H1 (cell line): ENCODE measurements at regions not wholly inside any gene's neighbourhood (a gene's known extent, or its start where the extent isn't known, plus 50 kb on each side); places are given as distances from the start of the nearest gene placed in this dataset.

Experiments
- CTCF ChIA-PET: fragments of 300-600 bp; sonication (Branson Sonifier 250); formaldehyde crosslinking; loops from one replicate; lab custom pipeline; 2021; ENCODE audit not compliant: partially characterized antibody; lab: Charles Lee
- POLR2A ChIA-PET: fragments of 300-600 bp; sonication (Branson Sonifier 250); formaldehyde crosslinking; loops from one replicate; lab custom pipeline; 2021; ENCODE audit warnings: inconsistent platforms; ENCODE audit not compliant: partially characterized antibody; lab: Charles Lee
- DNase-seq, 2 experiments: peaks; one replicate each; pipeline versions ENCODE4 v3.0.0 to v3.0.0-alpha.2; 2010 to 2022; ENCODE audit warnings: low spot score in 2 of 2, low read depth in 1 of 2, mixed read lengths in 1 of 2
- FAIRE-seq: peaks from 2 replicates; lab custom pipeline; 2011; peaks lifted over from hg19 to GRCh38; lab: Jason Lieb, UNC
- H2AFZ ChIP-seq: 2 replicates; pipeline ENCODE4 v1.8.1; 2012; ENCODE audit warnings: low read length, inconsistent platforms
- H2AK5ac ChIP-seq: 2 replicates; pipeline ENCODE4 v1.6.1; 2013; ENCODE audit warnings: low read depth, low read length
- H2BK120ac ChIP-seq: replicated peaks from 2 replicates; pipeline ENCODE3; 2013; ENCODE audit warnings: low read depth, low read length, inconsistent platforms
- H2BK12ac ChIP-seq: 2 replicates; pipeline ENCODE4 v1.6.1; 2013; ENCODE audit warnings: low read depth, low read length
- H2BK15ac ChIP-seq: 2 replicates; pipeline ENCODE4 v1.6.1; 2013; ENCODE audit warnings: low read length
- H2BK20ac ChIP-seq: 2 replicates; pipeline ENCODE4 v1.6.1; 2013; ENCODE audit warnings: low read length
- H2BK5ac ChIP-seq: 2 replicates; pipeline ENCODE4 v1.6.1; 2013; ENCODE audit warnings: low read depth, low read length
- H3K14ac ChIP-seq: 2 replicates; pipeline ENCODE4 v1.6.1; 2013; ENCODE audit warnings: inconsistent platforms; ENCODE audit not compliant: insufficient read length
- H3K18ac ChIP-seq: 2 replicates; pipeline ENCODE4 v1.6.1; 2013; ENCODE audit warnings: low read length; ENCODE audit errors: extremely low read depth
- H3K23ac ChIP-seq: 2 replicates; pipeline ENCODE4 v1.6.1; 2013; ENCODE audit warnings: inconsistent platforms; ENCODE audit not compliant: insufficient read length
- H3K23me2 ChIP-seq: 2 replicates; pipeline ENCODE4 v1.6.1; 2013; ENCODE audit warnings: low read depth, low read length
- H3K27ac ChIP-seq: 2 replicates; pipeline ENCODE4 v1.6.1; 2011; ENCODE audit warnings: low read depth, low read length, inconsistent platforms
- H3K27me3 ChIP-seq, 4 experiments: replicated peaks in 1 of 4; 1 replicate in 1 of 4; 2 replicates in 3 of 4; pipeline versions ENCODE4 v1.6.1 to v1.8.1; 2011 to 2013; ENCODE audit warnings: low read length in 3 of 4, mild to moderate bottlenecking in 3 of 4, inconsistent platforms in 2 of 4, mixed read lengths in 2 of 4, moderate library complexity in 1 of 4; ENCODE audit not compliant: control insufficient read depth in 3 of 4, insufficient read depth in 3 of 4; ENCODE audit errors: extremely low read depth in 1 of 4
- H3K36me3 ChIP-seq, 4 experiments: 2 replicates each; pipeline versions ENCODE4 v1.6.1 to v1.8.1; 2011 to 2013; ENCODE audit warnings: mild to moderate bottlenecking in 4 of 4, low read length in 3 of 4, moderate library complexity in 2 of 4, control low read depth in 1 of 4, inconsistent platforms in 1 of 4; ENCODE audit not compliant: insufficient read depth in 4 of 4, control insufficient read depth in 2 of 4
- H3K4ac ChIP-seq: replicated peaks from 2 replicates; pipeline ENCODE3; 2013; ENCODE audit warnings: low read length, low read depth, mixed read lengths, inconsistent platforms; ENCODE audit not compliant: insufficient read length
- H3K4me1 ChIP-seq, 4 experiments: replicated peaks in 1 of 4; 1 replicate in 1 of 4; 2 replicates in 3 of 4; pipeline versions ENCODE4 v1.6.1 to v1.8.1; 2011 to 2013; ENCODE audit warnings: low read length in 3 of 4, inconsistent platforms in 2 of 4, mixed read lengths in 1 of 4; ENCODE audit not compliant: insufficient read depth in 4 of 4, control insufficient read depth in 3 of 4
- H3K4me2 ChIP-seq, 2 experiments: 2 replicates each; pipeline versions ENCODE4 v1.6.1 to v1.8.1; 2011 to 2013; ENCODE audit warnings: low read depth in 2 of 2, low read length in 2 of 2, control low read depth in 1 of 2, inconsistent platforms in 1 of 2, mild to moderate bottlenecking in 1 of 2; ENCODE audit not compliant: insufficient read depth in 1 of 2
- H3K4me3 ChIP-seq, 4 experiments: fragments of 200-600, 300-600 bp in 1 of 4; sonication (generic), shearing (Covaris generic), sonication (Bioruptor Twin) in 1 of 4; 2 replicates each; pipeline versions ENCODE4 v1.5.1 to v1.8.1; 2011 to 2016; ENCODE audit warnings: low read length in 4 of 4, low read depth in 3 of 4, control low read depth in 2 of 4, inconsistent platforms in 2 of 4, mild to moderate bottlenecking in 2 of 4, mixed read lengths in 1 of 4, moderate library complexity in 1 of 4; ENCODE audit not compliant: insufficient read depth in 2 of 4; ENCODE audit errors: extremely low read depth in 1 of 4
- H3K56ac ChIP-seq: replicated peaks from 2 replicates; pipeline ENCODE3; 2013; ENCODE audit warnings: low read depth, mild to moderate bottlenecking, mixed read lengths, low read length, inconsistent platforms; ENCODE audit not compliant: insufficient read length
- H3K79me1 ChIP-seq: 2 replicates; pipeline ENCODE4 v1.6.1; 2013; ENCODE audit warnings: low read depth, low read length, control low read depth
- H3K79me2 ChIP-seq, 2 experiments: 2 replicates each; pipeline versions ENCODE4 v1.6.1 to v1.8.1; 2012 to 2013; ENCODE audit warnings: low read length in 2 of 2, mild to moderate bottlenecking in 2 of 2, inconsistent platforms in 1 of 2; ENCODE audit not compliant: insufficient read depth in 2 of 2, control insufficient read depth in 1 of 2
- H3K9ac ChIP-seq, 4 experiments: replicated peaks in 1 of 4; 1 replicate in 1 of 4; 2 replicates in 3 of 4; pipeline versions ENCODE4 v1.6.1 to v1.8.1; 2011 to 2013; ENCODE audit warnings: low read depth in 3 of 4, low read length in 3 of 4, control low read depth in 2 of 4, mild to moderate bottlenecking in 2 of 4, moderate library complexity in 2 of 4, inconsistent platforms in 1 of 4; ENCODE audit errors: extremely low read depth in 1 of 4
- H3K9me3 ChIP-seq, 2 experiments: 2 replicates each; pipeline versions ENCODE4 v1.6.1 to v1.8.1; 2012 to 2013; ENCODE audit warnings: mild to moderate bottlenecking in 2 of 2, moderate library complexity in 2 of 2, control low read depth in 1 of 2, inconsistent platforms in 1 of 2, low read depth in 1 of 2, low read length in 1 of 2, mixed read lengths in 1 of 2; ENCODE audit not compliant: insufficient read depth in 2 of 2
- H4K20me1 ChIP-seq, 2 experiments: replicated peaks in 1 of 2; 2 replicates each; pipeline versions ENCODE3 to v1.8.1; 2011 to 2013; ENCODE audit warnings: inconsistent platforms in 2 of 2, low read length in 2 of 2, mild to moderate bottlenecking in 1 of 2; ENCODE audit not compliant: insufficient read depth in 2 of 2, control insufficient read depth in 1 of 2
- H4K5ac ChIP-seq: 2 replicates; pipeline ENCODE4 v1.6.1; 2013; ENCODE audit warnings: low read length, low read depth, mixed read lengths, inconsistent platforms; ENCODE audit not compliant: insufficient read length
- H4K8ac ChIP-seq: 2 replicates; pipeline ENCODE4 v1.8.0; 2013; ENCODE audit warnings: mild to moderate bottlenecking, moderate library complexity, low read length, inconsistent platforms; ENCODE audit not compliant: insufficient read depth; ENCODE audit errors: extremely low read depth
- H4K91ac ChIP-seq: replicated peaks from 2 replicates; pipeline ENCODE3; 2013; ENCODE audit warnings: low read length, mixed read lengths, inconsistent platforms; ENCODE audit not compliant: insufficient read length
- PHF8 ChIP-seq: fragments of 200-600 bp; sonication (generic); conservative IDR thresholded peaks from 2 replicates; pipeline ENCODE4 v1.7.1; 2012; ENCODE audit warnings: low read depth, mild to moderate bottlenecking, inconsistent platforms, low read length, moderate library complexity
- WGBS, 2 experiments: shearing (Covaris generic) in 1 of 2; methylation state at CpG; one replicate each; pipeline versions ENCODE4 v1.1.6 to v1.1.7; 2013 to 2015; ENCODE audit warnings: low lambda C conversion rate in 2 of 2, mixed read lengths in 2 of 2, inconsistent platforms in 1 of 2, low coverage in 1 of 2, missing lambda C conversion rate in 1 of 2; ENCODE audit not compliant: insufficient replicate concordance in 2 of 2, insufficient coverage in 1 of 2, insufficient read length in 1 of 2; ENCODE audit errors: extremely low coverage in 1 of 2, missing lambda C conversion rate in 1 of 2; 5-methylcytosine and 5-hydroxymethylcytosine counted together

DNA sequence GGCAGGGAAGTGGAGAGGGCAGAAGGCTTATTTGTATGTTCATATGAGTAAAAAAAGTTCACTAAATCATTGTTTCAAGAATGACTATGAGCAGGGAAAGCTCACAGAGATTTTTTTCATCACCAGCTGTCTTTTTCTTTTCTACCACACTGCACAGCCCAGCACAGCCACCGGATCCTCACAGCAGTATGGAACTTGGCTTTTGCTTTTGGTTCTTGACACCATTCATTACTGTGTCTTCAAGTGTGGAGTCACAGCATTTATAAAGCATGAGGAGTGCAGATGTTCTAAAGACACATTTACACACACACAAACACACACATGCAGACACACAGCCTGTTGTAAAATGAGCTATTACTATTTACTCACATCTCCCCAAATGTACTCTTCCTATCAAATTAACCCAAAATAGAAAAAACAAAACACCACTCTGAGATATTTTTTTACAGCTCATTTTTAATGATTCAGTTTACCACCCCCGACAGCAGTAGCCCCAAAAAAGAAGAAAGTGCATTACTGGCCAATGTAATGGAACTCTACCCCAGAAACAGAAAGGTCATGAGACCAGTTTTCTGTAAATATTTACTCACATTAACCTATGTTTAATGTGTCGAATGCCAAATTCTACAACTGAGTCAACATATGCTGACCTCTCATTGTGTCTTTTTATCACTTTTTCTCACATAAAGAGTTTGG is 60.5 kb downstream of the BTG1 start:
- H3K79me1 ChIP-seq = no peaks in the 10 kb centered on the region
- no peak overlapping the region for H4K91ac ChIP-seq
- H3K4me2 ChIP-seq = no peak overlapping the region
- DNase-seq (no peak), FAIRE-seq (no peak)
- no peaks in the 10 kb centered on the region for H3K27me3 ChIP-seq
- H3K14ac ChIP-seq = no peak overlapping the region
- 95% methylated on average over 3 of the region's 3 CpGs; no CpG with 5 or more reads in 1 of the 2 experiments for WGBS, 2 experiments
- no peak for TF ChIP-seq PHF8
- H2BK15ac ChIP-seq = no peak overlapping the region
- ChIA-PET POLR2A (interaction anchor here (0.6 to 1.5 kb wide), 3 partner anchors 10 to 401 kb away, joined by 3 to 5 read pairs (median 3); partner anchors contain the start of gene BTG1), CTCF (interaction anchor here (0.8 to 1.5 kb wide), 3 partner anchors 10 to 59 kb away, joined by 3 to 4 read pairs (median 3); no protein-coding TSS in a partner anchor)
- H3K9ac ChIP-seq = no peak overlapping the region
- no peak overlapping the region for H3K4me3 ChIP-seq
- no peak overlapping the region for H4K5ac ChIP-seq
- H2BK5ac ChIP-seq = no peak overlapping the region
- H3K56ac ChIP-seq = no peak overlapping the region
- H4K20me1 ChIP-seq = no peaks in the 10 kb centered on the region
- no peak overlapping the region for H3K4ac ChIP-seq
- no peak overlapping the region for H2BK20ac ChIP-seq
- H3K4me1 ChIP-seq = no peaks in the 10 kb centered on the region
- no peaks in the 10 kb centered on the region for H3K9me3 ChIP-seq
- H3K27ac ChIP-seq = no peak overlapping the region
- no peak overlapping the region for H4K8ac ChIP-seq
- H2AK5ac ChIP-seq = no peak overlapping the region
- no peak overlapping the region for H2BK120ac ChIP-seq
- H2BK12ac ChIP-seq = no peak overlapping the region
- H3K23me2 ChIP-seq = no peaks in the 10 kb centered on the region
- no peak overlapping the region for H3K23ac ChIP-seq
- H3K36me3 ChIP-seq = no peaks in the 10 kb centered on the region
- no peak overlapping the region for H2AFZ ChIP-seq
- H3K18ac ChIP-seq = no peak overlapping the region
- H3K79me2 ChIP-seq = no peaks in the 10 kb centered on the region
